ENCODE measurements at regions not wholly inside any gene's neighbourhood (a gene's known extent, or its start where the extent isn't known, plus 50 kb on each side); places are given as distances from the start of the nearest gene placed in this dataset.

DNA sequence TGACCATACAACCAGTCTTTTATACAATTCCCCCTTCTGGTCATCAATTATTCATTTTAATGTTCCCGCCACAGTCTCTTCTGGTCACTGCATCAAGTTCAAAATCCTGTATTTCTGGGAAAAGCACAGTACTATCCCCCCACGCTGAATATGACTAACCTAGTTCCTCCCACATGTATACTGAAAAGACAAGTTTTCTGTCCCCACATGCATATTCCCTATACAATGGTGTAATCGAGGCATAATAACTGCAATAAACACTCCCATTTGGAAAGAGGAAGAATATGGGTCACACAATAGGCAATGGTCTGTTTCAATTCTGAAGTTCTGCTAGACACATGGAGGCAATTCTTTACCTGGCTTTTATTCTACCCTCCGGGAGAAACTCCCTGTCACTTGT lies 344.9 kb downstream of the EFNA5 start:
- H3K4me3 ChIP-seq: no peak overlapping the region
- DNase-seq (no peak), ATAC-seq (no peak)
- TF ChIP-seq, protein P1, sequence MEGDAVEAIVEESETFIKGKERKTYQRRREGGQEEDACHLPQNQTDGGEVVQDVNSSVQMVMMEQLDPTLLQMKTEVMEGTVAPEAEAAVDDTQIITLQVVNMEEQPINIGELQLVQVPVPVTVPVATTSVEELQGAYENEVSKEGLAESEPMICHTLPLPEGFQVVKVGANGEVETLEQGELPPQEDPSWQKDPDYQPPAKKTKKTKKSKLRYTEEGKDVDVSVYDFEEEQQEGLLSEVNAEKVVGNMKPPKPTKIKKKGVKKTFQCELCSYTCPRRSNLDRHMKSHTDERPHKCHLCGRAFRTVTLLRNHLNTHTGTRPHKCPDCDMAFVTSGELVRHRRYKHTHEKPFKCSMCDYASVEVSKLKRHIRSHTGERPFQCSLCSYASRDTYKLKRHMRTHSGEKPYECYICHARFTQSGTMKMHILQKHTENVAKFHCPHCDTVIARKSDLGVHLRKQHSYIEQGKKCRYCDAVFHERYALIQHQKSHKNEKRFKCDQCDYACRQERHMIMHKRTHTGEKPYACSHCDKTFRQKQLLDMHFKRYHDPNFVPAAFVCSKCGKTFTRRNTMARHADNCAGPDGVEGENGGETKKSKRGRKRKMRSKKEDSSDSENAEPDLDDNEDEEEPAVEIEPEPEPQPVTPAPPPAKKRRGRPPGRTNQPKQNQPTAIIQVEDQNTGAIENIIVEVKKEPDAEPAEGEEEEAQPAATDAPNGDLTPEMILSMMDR (IDR thresholded peaks at IDR 0.05): no peak
- intact Hi-C loops (cut with DNase I): no loop called here
- no peaks in the 10 kb centered on the region for H3K27me3 ChIP-seq
- no peaks in the 10 kb centered on the region for H3K9me3 ChIP-seq
- no peak overlapping the region for H3K27ac ChIP-seq
- H3K36me3 ChIP-seq: no peaks in the 10 kb centered on the region
- H3K4me1 ChIP-seq: no peaks in the 10 kb centered on the region

DNA sequence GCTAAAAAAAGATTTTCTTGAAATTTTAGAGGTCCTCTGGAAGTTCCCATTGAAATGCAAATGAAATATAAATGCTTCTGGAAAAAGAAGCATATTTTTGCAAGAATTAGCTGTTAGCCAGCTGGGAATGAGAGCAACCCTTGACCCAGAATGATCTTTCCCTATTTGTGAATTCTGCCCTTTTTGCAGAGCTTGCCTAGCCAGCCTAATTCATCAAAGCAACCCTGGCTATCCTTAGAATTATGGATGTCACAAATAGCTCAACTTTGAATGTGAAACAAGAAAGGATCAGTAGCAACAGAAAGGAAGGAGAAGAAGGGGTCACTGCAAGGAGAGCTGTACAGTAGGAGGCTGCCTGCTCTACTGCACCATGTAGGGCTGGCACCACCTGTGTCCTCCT lies 345.9 kb downstream of the EFNA5 start:
- intact Hi-C loops (cut with DNase I): no loop called here
- Histone ChIP-seq H3K9me3 (no peaks in the 10 kb centered on the region), H3K27ac (no peak overlapping the region), H3K36me3 (no peaks in the 10 kb centered on the region), H3K4me1 (no peaks in the 10 kb centered on the region), H3K4me3 (no peak overlapping the region), H3K27me3 (no peaks in the 10 kb centered on the region)
- no peak for ATAC-seq
- TF ChIP-seq, protein P1 (IDR thresholded peaks at IDR 0.05): no peak
- DNase-seq: no peak

DNA sequence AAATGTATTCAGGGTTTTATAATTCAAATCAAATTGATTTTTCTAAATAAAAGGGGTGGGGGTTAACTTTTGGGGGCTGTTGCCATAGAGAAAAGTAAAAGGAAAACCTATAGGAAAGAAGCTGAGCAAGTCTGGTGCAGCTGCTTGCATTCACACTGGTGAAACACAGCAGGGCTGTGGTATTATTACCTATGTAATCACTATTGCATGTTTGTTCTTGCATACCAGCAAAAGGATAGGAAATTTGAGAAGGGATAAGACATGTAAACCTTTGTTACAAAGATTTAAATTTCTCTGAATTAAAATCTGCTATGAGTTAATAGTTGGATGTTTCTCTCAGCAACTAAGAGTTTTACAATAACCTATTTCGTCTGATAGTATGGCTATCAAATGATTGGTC lies 346.7 kb downstream of the EFNA5 start:
- no peaks in the 10 kb centered on the region for H3K27me3 ChIP-seq
- no peak for ATAC-seq
- H3K36me3 ChIP-seq: no peaks in the 10 kb centered on the region
- DNase-seq: no peak
- H3K27ac ChIP-seq: no peak overlapping the region
- no peaks in the 10 kb centered on the region for H3K9me3 ChIP-seq
- no peak overlapping the region for H3K4me3 ChIP-seq
- no peaks in the 10 kb centered on the region for H3K4me1 ChIP-seq
- TF ChIP-seq, protein P1 (IDR thresholded peaks at IDR 0.05): no peak
- intact Hi-C loops (cut with DNase I): no loop called here

DNA sequence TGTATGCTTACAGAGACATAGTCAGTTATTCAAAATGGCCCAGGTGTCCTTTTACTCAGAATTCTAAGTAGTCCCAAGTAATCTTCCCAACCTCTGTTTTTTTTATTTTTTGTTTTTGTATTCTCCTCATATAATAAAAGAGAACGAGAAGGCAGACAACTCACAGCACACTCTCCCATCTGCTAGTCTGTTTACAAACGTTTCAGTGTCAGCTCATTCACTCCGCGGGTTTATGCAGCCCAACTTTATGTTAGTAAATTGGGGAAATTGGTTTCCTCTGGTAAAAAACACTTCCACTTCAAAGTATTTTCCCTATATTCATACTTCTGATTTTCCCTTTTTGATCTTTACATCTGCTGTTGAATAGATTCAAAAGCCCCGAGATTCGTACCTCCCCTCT lies 347.2 kb downstream of the EFNA5 start:
- Histone ChIP-seq H3K4me1 (no peaks in the 10 kb centered on the region), H3K4me3 (no peak overlapping the region), H3K27me3 (no peaks in the 10 kb centered on the region), H3K27ac (no peak overlapping the region), H3K9me3 (no peaks in the 10 kb centered on the region), H3K36me3 (no peaks in the 10 kb centered on the region)
- DNase-seq: no peak
- TF ChIP-seq, protein P1 (IDR thresholded peaks at IDR 0.05): no peak
- no peak for ATAC-seq
- intact Hi-C loops (cut with DNase I): no loop called here

DNA sequence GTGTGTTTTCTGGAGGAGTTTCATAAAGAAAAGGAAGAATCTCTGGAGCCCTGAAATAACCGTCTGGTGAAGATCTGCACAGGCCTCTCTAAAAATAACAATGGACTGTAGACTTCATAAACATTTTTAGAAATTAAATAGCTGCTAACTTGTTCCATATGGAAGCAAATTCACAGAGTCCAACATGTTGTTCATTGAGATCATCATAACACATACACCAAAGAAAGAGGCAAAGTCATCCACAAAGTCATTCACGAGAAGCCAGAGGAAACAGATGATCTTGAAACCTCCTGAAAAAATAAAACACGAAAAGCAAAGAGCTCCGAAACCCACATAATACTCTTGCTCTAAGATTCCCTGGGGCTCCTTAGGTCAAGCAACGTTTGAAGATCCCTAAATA lies 347.8 kb downstream of the EFNA5 start:
- Histone ChIP-seq H3K4me1 (no peaks in the 10 kb centered on the region), H3K9me3 (no peaks in the 10 kb centered on the region), H3K4me3 (no peak overlapping the region), H3K36me3 (no peaks in the 10 kb centered on the region), H3K27ac (no peak overlapping the region), H3K27me3 (no peaks in the 10 kb centered on the region)
- no peak for ATAC-seq
- TF ChIP-seq, protein P1 (IDR thresholded peaks at IDR 0.05): no peak
- intact Hi-C loops (cut with DNase I): no loop called here
- DNase-seq: no peak

DNA sequence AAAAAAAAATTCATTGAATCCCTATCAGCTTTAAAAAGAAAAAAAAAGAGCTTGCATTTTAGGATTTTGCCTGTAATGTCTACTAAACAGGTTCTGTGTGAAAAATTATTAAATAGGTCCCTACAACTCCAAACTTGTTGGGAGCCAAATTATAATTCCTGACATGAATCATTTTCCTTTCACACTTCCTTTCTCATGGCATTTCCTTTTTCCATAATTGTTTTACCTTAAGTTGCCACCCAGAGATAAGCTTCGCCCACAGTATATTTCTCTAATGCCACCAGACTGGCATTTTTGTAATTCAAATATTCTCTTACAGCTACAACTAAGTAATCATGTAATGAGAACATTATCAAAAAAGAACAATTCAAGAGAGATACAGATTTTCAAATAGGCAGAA lies 348.8 kb downstream of the EFNA5 start:
- Histone ChIP-seq H3K4me1 (no peaks in the 10 kb centered on the region), H3K27ac (no peak overlapping the region)

More for the DNA sequence above, 348.8 kb downstream of the EFNA5 start:
- ATAC-seq: no peak
- Histone ChIP-seq H3K9me3 (no peaks in the 10 kb centered on the region), H3K36me3 (no peaks in the 10 kb centered on the region), H3K4me3 (no peak overlapping the region), H3K27me3 (no peaks in the 10 kb centered on the region)
- intact Hi-C loops (cut with DNase I): no loop called here
- TF ChIP-seq, protein P1 (IDR thresholded peaks at IDR 0.05): no peak
- DNase-seq: no peak
